Stimulated activated CD8-positive, alpha-beta memory T cell treated with anti-CD3 and anti-CD28 coated beads, Interleukin-2, amount 100 ng/mL, for 1 hour (primary cell): ENCODE measurements at regions not wholly inside any gene's neighbourhood (a gene's known extent, or its start where the extent isn't known, plus 50 kb on each side); places are given as distances from the start of the nearest gene placed in this dataset.

ENCODE experiments used
- DNase-seq, 2 donors: peaks; one replicate each; pipeline ENCODE4 v3.0.0-alpha.2; 2020; ENCODE audit warnings: low read depth in 2 of 2

- DNase-seq, result no peak
These were observed 137.2 kb upstream of the SUCLG2 start for GRCh38 chr3:67791620-67792019.

GRCh38 chr3:67790043-67790442, 135.6 kb upstream of the SUCLG2 start:
- DNase-seq, result peak; percentile 15 to 28

GRCh38 chr3:67788396-67788795, 134.0 kb upstream of the SUCLG2 start:
- no peak for DNase-seq

GRCh38 chr3:67783281-67784250, 129.2 kb upstream of the SUCLG2 start:
- no peak for DNase-seq

- DNase-seq, result no peak
These were observed 127.5 kb upstream of the SUCLG2 start for GRCh38 chr3:67781871-67782270.

- no peak for DNase-seq
These were observed 126.8 kb upstream of the SUCLG2 start for GRCh38 chr3:67781218-67781617.

GRCh38 chr3:67774676-67775075, 120.3 kb upstream of the SUCLG2 start:
- no peak for DNase-seq

- no peak for DNase-seq
These were observed 111.2 kb upstream of the SUCLG2 start for GRCh38 chr3:67765575-67765974.

GRCh38 chr3:67745296-67745695, 90.9 kb upstream of the SUCLG2 start:
- no peak for DNase-seq

- no peak for DNase-seq
These were observed 90.3 kb upstream of the SUCLG2 start for GRCh38 chr3:67744699-67745098.

GRCh38 chr3:67739851-67740250, 85.4 kb upstream of the SUCLG2 start:
- DNase-seq, result no peak

GRCh38 chr3:67737906-67738865, 83.8 kb upstream of the SUCLG2 start:
- DNase-seq, result no peak

GRCh38 chr3:67737140-67737539, 82.7 kb upstream of the SUCLG2 start:
- no peak for DNase-seq

GRCh38 chr3:67733269-67733950, 79.0 kb upstream of the SUCLG2 start:
- no peak for DNase-seq

GRCh38 chr3:67724434-67724833, 70.0 kb upstream of the SUCLG2 start:
- no peak for DNase-seq

GRCh38 chr3:67723863-67724262, 69.5 kb upstream of the SUCLG2 start:
- no peak for DNase-seq

GRCh38 chr3:67719333-67719732, 64.9 kb upstream of the SUCLG2 start:
- no peak for DNase-seq

- DNase-seq, result no peak
These were observed 61.6 kb upstream of the SUCLG2 start for GRCh38 chr3:67715971-67716370.

- DNase-seq, result no peak
These were observed 59.5 kb upstream of the SUCLG2 start for GRCh38 chr3:67713764-67714469.

- no peak for DNase-seq
These were observed 57.8 kb upstream of the SUCLG2 start for GRCh38 chr3:67712259-67712658.

- no peak for DNase-seq
These were observed 56.0 kb upstream of the SUCLG2 start for GRCh38 chr3:67710396-67710795.
